GM19372 (cell line): ENCODE measurements at regions not wholly inside any gene's neighbourhood (a gene's known extent, or its start where the extent isn't known, plus 50 kb on each side); places are given as distances from the start of the nearest gene placed in this dataset.
"Not testable (repeated sequence)": the region's sequence is repeated elsewhere in the genome, so short reads cannot be mapped to it uniquely, and the experiment has no call there.

Experiments
- ATAC-seq: cut with Tn5 transposase; IDR thresholded peaks from one replicate; pipeline ENCODE4 v1.9.1; 2021; ENCODE audit warnings: mild to moderate bottlenecking, low read depth, moderate library complexity; ENCODE audit not compliant: unreplicated experiment

DNA sequence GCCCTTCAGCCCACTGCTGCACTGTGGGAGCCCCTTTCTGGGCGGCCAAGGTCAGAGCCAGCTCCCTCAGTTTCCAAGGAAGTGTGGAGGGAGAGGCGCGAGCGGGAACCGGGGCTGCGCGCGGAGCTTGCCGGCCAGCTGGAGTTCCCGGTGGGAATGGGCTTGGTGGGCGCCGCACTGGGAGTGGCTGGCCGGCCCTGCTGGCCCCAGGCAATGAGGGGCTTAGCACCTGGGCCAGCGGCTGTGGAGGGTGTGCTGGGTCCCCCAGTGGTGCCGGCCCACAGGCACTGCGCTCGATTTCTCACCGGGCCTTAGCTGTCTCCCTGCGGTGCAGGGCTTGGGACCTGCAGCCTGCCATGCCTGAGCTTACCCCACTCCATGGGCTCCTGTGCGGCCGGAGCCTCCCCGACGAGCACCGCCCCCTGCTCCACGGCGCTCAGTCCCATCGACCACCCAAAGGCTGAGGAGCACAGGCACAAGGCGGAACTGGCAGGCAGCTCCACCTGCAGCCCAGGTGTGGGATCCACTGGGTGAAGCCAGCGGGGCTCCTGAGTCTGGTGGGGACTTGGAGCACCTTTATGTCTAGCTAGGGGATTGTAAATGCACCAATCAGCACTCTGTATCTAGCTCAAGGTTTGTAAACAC lies 1252.2 kb downstream of the STIM2 start:
- ATAC-seq, result not testable (repeated sequence)

DNA sequence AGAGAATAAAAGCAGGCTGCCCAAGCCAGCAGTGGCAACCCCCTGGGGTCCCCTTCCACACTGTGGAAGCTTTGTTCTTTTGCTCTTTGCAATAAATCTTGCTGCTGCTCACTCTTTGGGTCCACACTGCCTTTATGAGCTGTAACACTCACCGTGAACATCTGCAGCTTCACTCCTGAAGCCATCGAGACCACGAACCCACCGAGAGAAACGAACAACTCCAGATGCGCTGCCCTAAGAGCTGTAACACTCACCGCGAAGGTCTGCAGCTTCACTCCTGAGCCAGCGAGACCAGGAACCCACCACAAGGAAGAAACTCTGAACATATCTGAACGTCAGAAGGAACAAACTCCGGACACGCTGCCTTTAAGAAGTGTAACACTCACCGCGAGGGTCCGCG lies 1252.9 kb downstream of the STIM2 start:
- ATAC-seq, result not testable (repeated sequence)

DNA sequence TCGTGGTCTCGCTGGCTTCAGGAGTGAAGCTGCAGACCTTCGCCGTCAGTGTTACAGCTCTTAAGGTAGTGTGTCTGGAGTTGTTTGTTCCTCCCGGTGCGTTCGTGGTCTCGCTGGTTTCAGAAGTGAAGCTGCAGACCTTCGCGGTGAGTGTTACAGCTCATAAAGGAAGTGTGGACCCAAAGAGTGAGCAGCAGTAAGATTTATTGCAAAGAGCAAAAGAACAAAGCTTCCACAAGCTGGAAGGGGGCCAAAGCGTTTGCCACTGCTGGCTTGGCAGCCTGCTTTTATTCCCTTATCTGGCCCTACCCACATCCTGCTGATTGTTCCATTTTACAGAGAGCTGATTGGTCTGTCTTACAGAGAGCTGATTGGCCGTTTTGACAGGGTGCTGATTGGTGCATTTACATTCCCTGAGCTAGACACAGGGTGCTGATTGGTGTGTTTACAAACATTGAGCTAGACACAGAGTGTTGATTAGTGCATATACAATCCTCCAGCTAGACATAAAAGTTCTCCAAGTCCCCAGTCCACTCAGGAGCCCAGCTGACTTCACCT lies 1256.0 kb downstream of the STIM2 start:
- ATAC-seq, result not testable (repeated sequence)

DNA sequence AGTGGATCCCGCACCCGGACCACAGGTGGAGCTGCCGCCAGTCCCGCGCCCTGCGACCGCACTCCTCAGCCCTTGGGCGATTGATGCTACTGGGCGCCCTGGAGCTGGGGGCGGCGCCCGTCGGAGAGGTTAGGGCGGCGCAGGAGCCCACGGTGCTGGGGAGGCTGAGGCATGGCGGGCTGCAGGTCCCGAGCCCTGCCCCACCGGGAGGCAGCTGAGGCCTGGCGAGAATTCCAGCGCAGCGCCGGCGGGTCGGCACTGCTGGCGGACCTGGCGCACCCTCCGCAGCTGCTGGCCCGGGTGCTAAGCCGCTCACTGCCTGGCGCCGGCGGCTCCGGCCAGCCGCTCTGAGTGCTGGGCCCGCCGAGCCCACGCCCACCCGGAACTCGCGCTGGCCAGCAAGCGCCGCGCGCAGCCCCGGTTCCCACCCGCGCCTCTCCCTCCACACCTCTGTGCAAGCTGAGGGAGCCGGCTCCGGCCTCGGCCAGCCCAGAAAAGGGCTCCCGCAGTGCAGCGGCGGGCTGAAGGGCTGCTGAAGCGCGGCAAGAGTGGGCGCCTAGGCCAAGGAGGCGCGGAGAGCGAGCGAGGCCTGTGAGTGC lies 1256.5 kb downstream of the STIM2 start:
- no peak for ATAC-seq

DNA sequence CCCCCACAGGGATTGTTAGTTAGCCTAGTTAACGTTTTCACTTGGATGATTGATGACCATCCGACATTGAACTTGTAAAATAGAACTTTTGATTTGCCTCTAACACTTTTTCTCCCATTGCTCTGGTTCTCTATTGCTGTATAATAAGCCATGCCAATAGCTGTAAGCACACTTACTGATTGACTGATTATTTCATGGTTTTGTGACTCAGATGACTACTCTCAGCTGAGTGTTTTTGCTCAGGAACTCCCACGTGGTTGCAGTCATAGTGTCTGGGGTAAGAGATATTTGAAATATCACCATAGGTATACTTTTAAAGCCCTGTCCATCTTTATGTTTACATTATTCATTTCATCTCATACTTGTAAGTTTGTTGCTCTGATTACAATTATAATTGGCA lies 1285.5 kb downstream of the STIM2 start:
- ATAC-seq, result no peak

DNA sequence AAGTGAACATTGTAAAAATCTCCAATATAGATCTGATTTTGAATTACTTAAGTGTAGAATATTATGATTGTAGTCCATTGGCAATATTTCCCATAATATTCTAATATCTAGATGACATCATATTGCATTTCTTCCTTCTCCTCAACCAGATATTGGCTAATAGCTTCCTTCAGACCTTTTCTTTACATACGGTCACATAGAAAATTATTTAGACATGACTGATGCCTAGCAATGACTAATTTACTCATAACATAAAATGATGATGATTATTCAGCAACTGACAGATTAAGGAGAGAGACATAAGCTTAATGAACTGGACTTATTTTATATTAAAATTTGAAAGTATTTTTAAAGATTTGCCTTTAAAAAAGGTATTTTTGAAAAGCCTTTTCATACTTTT lies 1287.6 kb downstream of the STIM2 start:
- no peak for ATAC-seq

DNA sequence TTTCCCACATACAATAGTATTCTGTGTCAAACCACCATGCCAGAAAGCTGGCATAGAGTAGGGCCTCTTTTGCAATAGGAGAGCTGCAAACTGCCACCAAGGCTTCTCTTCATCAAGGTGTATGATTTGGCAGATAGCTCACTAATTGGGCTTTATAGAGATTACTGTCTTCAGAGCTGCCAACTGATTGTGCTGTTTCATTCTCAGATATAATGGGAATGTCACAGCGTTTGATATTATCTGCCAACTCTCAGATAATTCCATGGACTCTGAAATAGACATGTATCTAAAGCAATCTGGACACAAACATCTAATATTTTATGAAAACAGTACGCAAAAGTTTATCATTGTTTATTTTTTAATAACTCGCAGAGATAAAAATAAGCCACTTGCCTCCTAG lies 1289.1 kb downstream of the STIM2 start:
- no peak for ATAC-seq

DNA sequence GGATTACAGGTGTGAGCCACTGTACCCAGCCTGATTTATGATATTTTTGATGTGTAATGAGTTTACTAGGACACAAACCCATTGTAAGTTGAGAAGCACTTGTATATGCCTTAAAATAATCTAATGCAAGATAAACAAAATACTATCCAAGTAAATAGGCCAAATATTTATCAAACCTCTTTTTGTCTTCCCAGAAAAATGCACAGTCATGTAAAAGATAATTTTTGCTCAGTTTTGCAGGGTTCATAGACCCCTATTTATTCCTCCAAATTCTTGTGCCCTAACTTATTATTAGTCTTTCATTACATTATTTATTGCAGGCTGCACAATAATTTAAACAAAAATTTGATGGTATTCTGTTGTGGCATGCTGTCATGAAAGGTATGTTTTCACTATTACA lies 1290.7 kb downstream of the STIM2 start:
- ATAC-seq, result no peak

DNA sequence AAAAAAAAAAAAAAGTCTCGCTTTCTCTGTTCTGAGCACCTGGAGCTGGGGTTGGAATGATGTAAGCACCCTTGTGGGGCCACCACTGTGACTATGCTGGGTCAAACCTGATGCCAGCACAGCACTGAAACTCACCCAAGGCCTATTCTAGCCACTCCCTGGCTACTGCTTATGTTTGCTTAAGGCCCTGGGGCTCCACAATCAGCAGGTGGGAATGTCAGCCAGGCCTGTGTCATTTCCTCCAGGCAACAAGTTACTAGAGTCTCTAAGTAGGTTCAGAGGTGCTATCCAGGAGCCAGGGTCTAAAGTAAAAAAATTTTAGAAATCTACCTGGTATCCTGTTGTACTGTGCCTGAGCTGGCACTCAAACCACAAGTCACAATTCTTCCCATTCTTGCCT lies 1306.8 kb downstream of the STIM2 start:
- no peak for ATAC-seq

DNA sequence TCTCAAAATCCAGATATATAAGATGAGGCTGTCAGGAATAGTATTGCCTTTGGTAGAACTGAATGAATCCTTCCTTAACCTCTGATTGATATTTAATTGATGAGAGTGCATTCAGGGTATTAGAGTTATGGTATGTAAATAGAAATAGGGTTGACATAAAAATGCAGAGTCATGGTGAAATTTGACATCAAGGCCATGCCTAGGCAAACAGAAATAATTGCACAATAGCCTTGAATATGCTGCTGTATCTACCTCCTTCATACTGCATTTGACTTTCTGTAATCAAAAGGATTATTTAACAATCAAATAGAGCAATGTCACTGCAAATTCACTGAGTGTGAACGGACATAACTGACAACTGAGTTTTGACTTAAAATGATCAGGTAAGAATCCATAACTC lies 1316.3 kb downstream of the STIM2 start:
- no peak for ATAC-seq

DNA sequence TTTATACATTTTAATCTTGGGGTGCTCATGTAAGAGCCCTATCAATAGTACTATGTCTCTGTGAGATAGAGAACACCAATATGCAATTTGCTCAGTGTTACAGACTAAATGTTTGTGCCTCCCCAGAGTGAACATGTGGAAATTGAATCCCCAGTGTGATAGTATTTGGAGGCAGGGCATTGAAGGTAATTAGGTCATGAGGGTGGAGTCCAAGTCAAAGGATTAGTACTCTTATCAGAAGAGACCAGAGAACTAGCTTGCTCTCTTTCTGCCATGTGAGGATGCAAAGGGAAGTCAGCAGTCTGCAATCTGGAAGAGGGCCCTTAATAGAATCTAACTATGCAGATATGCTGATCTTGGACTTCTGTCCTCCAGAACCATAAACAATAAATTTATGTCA lies 1317.0 kb downstream of the STIM2 start:
- no peak for ATAC-seq

DNA sequence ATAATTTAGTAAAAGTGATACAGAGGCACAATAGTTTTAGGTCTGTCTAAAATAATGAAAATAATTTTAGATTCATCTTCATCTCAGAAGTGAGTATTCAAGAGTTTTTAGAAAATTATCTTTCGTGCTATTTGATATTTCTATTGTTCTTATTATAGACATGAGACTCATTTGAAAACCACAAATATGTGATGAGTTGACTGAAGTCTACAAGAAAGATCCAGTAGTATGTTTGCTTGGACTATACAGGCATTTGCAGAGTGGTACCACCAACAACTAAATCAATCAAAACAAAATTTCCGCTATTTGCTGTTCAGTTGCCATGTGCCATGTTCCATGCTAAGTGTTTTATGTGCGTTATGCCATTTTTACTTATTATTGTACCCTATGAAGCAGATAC lies 1318.5 kb downstream of the STIM2 start:
- ATAC-seq, result no peak

DNA sequence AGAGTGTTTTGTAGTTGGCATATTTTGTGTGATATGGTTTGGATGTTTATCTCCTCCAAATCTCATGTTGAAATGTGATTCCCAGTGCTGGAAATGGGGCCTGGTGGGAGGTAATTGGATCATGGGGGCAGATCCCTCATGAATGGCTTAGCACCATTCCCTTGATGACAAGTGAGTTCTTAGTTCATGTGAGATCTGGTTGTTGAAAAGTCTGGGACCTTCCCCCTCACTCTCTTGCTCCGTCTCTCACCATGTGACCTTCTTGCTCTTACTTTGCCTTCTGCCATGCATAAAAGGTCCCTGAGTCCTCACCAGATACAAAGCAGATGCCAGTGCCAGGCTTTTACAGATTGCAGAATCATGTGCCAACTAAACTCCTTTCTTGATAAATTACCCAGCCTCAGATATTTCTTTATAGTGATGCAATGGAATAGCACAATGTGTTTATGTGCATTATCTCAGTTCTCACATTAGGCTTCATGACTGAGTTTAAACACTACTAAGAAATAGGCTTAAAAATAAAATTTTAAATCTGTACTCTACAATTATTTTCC lies 1348.8 kb downstream of the STIM2 start:
- ATAC-seq, result no peak

DNA sequence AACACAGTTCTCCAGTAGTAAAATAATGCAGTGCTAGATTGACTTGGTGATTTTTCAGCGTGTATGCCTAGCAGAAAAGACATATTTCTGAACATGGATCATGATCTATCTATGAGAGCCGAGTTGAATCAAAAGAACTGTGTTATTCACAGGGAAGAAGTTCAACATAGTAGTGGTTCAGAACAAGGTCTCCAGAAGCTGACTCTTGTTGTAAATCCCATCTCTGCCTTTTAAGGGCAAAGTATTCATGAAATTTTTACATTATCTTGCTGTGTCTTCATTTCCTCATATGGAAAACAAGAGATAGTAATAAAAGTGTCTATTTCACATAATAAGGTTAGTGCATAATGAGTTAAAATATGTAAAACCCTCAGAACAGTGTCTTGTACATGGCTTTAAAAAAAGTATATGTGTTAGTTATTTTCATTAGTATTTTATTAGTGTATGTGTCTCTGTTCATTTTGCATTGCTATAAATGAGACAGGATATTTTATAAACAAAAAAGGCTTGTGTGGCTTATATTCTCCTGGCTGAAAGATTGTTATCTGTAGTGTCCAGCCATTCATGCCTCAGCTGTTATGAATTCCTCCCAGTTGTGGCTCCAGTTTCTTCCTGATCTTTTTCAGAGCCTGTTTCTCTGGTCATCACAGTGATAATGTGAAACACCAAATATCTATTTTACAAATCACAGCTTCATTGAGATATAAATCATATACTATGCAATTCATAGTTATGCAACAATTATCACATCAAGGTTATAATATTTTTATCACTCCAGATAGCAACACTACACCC lies 1351.2 kb downstream of the STIM2 start:
- ATAC-seq, result no peak

DNA sequence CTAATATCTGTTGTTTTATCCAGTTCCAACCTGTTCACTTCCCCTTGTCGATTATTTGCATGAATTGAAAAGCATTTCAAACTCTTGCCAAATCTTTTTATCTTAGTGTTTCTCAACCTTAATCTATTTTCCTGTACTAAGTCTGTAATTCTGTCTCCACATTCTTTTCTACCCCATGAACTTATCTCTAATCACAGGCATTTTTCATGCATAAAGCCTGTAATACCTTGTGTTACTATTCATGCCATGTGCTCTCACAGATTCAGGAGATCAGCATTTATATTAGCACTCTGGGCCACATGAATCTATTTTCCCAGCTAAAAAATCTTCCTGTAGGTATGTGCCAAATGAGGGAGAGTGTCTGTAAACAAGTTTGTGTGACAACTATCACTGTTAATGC lies 1360.9 kb downstream of the STIM2 start:
- ATAC-seq, result no peak

DNA sequence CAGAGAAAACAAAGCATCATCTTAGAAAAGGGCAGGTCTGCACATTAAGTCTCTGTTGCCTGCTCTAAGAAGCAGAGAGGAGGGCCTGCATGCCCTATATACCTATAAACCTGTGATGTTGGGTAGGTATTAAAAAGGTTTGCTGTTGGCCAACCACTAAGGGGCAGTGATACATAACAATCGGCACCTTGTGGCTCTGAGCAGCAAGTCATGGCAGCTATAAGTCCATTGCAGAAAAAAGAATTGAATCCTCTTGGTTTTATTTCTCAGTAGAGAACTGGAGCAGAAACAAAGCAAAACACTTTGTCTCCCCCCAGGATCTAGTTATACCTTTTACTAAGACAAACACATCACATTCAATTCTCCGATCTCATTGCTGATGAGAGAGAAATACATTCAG lies 1364.4 kb downstream of the STIM2 start:
- ATAC-seq, result no peak

DNA sequence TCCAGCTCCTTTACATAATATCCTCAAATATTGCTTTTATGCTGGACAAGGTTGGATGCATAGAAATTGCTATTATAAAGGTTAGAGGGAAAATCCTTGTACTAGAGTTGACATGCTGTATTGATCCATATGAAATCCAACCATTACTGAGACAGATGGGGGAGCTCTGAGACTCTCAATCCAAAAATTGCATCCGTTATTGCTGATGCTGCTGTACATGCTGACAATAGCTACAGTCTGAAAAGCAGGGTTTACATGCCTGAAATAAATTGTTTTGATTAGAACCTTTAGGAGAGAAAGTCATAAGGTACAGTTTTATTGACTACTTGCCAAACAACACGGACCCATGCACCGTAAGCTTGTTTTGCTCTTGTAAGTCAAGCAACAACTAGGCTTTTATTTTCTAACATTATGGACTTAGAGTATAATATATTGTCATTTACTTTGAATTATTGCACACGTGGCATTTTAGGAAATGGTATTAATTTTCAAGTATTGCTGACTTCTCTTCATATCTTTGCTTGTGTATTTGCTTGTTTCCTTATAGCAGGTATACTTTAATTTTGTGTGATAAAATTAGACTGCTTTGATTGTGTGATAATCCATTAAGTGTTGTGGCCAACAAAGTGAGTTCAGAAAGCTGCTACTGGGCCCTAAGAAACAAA lies 1365.2 kb downstream of the STIM2 start:
- no peak for ATAC-seq

DNA sequence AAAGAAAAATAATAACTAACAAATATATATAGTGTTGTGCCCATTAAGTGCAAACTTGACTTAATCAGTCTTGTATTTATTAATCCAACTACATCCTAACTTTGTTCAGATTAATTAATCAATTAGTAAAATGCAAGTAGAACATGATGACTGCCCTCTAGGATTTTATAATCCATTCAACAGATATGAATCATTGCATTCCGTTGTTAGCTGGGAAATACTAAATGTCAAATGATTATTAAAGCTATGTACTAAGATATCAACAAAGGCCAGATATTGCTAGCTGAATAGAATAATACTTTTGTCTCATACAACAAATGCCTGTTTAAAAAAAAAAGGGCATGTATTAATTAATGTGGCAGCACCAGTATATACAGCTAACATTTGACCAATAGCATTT lies 1366.3 kb downstream of the STIM2 start:
- ATAC-seq, result no peak

DNA sequence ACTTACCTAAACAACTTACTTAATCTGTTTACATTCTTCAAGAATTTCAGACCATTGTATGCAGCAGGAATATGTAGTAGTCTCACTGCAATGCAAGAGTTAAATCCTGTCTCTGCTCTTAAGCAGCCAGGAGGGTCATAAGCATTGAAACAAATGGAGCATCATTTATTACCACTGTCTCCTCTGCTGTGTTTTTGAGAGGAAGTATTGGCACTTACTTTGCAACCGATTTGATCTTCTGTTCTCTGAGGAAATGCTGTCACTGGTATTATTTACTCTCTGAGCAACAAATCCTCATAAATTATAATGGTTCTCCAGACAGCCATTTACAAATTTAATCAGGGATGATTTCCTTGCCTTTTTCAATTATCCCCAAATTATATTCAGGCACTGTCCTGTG lies 1367.1 kb downstream of the STIM2 start:
- no peak for ATAC-seq

DNA sequence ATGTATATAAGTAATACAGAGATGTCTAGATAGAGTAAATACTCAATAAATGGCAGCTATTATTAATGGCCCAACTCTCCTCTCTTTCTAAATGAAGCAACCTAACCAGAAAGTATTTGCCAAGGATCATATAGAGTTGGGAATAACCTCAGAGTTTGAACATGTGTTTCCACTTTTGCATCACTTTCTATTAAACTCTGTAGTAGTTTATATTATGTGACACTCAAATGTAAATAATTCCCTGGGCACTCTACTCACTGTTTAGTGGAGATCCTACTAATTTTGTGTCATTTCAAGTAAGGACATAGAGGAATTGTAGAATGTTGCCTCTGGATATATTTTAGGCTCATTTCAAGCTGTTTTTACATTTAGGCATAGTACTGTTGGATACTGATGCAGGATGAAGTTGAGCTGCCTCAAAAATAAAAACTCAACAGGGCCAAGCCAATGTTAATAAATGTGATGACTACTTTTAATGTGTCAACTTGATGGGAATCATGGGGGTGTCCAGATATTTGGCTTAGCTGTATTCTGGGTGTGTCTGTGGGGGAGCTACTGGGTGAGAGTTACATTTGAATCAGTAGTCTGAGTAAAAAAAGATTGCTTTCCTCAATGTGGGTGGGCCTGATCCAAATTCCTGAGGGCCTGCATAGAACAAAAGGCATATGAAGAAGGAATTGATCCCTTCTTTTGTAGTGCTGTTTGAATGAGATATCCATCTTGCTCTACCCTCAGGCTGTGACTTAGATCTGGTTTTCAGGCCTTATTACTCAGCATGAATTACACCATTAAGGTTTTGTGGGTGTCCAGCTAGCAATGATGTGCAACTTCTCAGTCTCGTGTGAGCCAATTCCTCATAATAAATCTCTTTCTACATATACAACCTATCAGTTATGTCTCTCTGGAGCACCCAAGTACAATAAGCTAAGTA lies 1368.2 kb downstream of the STIM2 start:
- no peak for ATAC-seq
